NCI-H146 (cell line): ENCODE measurements at regions not wholly inside any gene's neighbourhood (a gene's known extent, or its start where the extent isn't known, plus 50 kb on each side); places are given as distances from the start of the nearest gene placed in this dataset.

ENCODE experiments used
- DNase-seq: peaks from one replicate; lab custom pipeline; 2025; lab: John Stamatoyannopoulos, UW

DNA sequence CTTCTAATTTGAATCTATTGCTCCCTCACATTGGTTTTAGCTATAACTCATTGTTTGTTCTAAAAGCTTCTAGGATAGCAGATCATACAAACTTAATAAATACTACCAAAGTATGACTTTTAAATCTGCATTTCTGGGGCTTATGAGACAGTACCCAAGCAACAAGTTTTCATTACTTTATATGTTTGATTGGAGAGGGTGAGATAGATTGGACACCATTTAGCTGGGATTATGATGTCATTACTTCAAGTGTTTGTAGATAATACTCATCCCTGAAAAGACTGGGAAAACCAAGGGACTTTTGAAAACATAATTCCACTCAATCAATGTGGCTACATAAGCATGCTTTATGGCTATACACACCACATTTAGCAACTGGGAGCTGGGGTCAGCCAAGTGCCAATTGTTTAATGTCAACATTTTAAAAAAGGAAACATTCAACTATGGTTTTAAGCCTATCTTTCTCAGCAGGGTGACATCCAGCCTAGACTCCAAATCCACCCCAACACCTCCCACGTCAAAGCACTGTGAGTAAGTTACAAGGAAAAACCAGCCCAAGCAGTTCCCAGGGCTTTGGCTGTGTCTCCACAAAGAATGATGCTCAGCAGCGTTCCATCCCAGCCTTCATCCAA, 119.9 kb downstream of the ETAA1 start:
- DNase-seq = no peak

DNA sequence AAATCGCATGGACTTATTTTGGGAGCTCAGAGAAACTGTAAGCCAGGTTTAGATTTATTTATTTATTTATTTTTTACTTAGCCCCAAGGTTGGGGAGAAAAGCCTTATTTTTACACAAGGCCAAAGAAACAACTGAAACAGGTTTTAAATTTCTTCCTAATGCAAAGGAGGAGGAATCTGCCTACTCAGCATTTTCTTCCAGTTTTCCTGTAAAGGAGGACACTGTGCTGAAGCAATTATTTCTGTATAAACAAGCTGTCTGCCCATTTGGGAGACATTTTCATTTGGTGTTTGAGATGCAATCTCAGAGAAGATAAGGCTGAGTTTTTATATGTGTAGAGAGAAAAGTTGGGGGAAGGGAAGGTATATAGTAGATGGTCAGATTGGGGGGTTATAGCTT, 125.0 kb downstream of the ETAA1 start:
- no peak for DNase-seq

DNA sequence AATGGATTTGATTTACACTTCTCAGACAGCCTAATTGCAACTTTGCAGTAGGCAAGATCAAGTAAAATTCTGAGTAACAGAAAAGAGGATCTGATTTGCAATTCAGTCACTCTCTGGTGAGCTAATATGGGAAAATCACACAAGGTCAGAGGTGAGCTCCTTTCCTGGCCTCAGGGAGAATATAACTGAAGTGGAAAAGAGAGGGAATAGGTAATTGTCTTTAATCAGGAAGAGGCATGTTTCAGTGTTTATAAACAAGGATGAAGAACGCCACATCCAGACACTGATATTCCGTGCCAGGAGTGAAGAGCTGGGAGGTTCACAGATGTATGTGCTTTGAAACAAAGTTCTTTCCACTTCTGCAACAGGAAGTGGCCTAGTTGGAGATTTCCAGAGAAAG, 127.1 kb downstream of the ETAA1 start:
- no peak for DNase-seq

DNA sequence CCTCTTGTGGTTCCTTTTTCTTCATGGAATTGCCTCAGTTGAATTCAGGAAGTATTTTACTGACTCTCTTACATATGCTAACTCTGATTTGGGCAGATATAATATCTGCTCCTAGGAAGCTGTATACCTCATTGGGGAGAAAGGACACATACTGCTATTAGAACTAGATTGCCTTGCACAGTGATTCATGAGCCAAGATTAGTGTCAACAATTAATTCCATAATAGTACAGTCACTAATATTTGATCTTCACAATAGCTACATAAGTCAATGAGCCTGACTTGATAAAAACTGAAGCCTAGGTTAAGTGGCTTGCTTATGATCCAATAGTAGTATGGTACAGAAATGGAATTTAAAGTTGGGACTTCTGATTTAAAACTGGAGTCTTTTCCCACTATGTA, 127.6 kb downstream of the ETAA1 start:
- no peak for DNase-seq

DNA sequence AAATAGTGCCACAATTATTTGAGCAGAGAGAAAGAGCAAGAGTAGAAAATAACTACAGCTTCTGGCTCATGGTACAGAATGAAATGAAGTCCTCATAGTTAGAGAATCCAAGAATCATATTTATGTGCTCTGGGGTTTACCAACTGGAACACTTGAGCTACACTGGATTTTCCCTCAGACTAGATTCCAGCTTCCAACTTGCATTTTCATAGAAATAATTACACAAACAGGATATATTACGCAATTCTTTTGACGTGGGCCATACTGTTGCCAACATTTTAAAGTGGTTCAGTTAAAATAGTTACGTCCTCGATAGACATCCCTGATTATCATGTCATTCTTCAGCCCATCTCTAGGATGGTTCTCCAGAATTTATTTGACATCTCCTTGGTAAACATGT, 129.2 kb downstream of the ETAA1 start:
- no peak for DNase-seq

DNA sequence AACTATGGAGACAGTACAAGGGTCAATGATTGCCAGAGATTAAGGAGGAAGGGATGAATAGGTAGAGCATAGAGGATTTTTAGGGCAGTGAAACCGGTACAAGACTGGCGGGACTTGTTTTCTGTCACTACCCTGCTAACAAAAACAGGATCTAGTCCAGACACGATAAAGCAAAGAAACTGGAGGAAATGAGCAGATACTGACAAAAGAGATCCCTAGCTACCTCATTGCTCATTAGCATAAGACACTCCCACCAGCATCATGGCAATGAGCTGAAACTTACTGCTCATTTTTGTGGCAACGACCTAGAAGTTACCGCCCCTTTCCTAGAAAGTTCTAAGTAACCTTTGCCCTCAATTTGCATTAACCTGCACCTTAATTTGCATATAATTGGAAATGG, 131.2 kb downstream of the ETAA1 start:
- DNase-seq = no peak

DNA sequence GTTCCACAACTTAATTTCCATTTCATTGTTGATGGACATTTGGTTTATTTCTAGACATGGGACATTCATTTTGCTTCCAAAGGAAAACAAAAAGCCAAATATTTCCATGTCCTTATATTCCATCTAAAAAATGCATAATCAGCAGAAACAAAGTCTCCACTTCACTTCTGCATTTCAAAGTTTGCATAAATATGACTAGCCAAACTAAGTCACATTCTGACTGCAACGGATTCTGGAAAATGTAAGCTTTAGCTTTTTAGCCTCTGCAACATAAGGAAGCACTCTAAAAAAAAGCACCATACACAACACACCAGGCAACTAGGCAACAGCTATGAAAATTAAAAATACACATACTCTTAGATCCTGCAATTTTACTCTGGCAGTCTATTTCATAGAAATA, 135.3 kb downstream of the ETAA1 start:
- DNase-seq = no peak

DNA sequence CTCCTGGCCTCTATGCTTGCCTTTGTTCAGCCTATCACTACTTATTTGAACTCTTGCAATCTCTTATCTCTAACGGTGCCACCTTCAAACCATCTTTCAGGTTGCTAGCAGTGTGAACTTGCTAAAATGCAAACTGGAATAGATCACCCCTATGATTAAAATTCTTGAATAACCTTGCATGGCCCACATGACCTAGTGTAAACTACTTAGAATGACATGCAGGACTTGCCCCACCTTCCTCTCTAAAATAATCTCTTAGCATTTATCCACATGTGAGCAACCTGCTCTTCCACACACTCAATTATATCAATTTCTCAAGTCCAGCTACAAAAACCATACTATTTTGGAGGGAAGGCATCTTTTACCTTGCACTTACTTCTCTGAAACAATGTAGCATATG, 137.6 kb downstream of the ETAA1 start:
- DNase-seq = no peak

DNA sequence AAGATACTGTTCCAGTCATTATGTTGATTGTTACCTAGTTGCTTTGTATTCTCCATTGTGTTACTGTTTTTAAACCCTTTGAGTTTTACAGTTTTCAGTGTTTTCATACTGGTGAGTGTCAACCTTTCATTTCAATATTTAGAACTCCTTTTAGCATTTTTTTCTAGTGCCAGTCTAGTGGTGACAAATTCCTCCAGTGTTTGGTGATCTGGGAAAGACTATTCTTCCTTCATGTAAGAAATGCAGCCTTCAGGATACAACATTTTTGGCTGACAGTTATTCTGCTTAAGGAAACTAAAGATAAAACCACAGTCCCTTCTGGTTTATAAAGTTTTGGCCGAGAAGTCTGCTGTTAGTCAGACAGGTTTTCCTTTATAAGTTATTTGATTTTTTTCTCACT, 143.8 kb downstream of the ETAA1 start:
- no peak for DNase-seq

DNA sequence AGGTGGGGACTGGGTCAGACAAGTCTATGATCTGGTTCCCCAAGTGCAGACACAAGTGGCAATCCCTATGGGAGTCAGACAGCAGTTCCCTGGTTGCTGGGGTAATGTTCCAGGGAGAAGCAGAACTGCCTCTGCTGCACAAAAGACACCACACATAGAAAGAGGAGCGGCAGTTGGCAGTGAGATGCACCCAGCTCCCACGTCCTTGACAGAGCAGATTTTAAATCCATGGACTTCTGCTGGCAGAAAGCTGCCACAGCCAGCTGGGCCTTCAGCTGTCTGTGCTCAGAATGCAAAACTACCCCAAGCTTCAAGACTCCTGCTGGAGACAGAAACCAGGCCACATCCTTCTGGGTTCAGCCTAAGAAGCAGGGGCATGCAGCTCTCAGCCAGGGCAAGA, 147.2 kb downstream of the ETAA1 start:
- no peak for DNase-seq

DNA sequence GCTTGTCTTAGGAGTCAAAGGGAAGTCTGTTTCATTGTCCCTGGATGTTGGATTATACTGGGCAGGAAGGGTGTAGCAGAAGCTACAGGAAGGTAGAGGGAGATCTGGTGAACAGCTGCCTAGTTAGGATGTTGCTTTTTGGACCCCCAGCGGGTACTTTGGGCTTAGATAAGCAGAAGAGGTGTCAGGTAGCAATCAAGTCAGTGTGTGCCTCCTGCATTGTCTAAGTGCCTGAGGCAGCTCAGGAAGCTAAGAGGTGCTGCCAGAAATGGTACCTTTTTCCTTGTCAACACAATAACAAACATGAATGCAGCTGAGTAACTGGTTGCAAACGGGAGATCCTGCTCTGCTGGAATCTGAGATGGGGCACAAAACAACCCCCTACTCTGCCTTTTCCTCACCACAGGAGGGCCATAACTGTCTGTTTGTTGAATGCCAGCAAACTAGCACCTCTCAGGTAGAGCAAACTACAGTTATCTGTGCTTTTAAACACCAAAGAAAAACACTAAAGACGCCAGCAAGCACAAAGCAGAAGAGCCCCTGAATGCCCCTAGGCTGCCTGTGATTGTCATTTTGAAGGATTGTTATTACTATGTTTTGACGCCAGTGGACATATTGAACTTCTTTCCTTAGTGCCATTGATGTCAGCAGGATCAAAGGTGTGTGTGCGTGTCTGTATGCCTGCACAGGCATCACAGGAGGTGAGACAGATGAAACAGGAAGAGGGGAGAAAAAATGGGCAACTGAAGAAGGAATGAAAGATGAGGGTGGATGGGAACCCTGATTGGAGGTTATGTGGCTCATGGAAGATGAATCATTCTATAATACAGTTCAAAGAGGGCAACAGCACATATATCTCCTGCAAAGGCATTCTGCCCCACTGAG, 151.4 kb downstream of the ETAA1 start:
- peak; percentile 1 for DNase-seq

DNA sequence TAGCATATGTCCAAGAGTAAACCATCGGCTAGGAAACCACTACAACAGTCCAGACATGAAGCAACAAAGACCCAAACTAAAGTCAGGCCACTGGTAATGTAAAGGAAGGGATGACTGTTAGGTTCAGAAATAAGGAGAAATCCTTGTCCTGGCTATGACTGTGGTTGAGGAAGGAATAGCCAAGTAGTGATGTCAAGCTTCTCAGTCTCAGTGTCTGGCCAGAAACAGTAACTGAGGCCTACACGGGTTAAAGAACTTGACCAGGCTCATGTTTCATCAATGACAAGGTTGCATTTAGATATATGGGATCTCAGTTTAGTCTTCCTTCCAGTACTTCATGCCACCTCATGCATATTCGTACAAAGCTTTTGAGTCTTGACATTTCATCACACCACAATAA, 162.0 kb downstream of the ETAA1 start:
- no peak for DNase-seq

DNA sequence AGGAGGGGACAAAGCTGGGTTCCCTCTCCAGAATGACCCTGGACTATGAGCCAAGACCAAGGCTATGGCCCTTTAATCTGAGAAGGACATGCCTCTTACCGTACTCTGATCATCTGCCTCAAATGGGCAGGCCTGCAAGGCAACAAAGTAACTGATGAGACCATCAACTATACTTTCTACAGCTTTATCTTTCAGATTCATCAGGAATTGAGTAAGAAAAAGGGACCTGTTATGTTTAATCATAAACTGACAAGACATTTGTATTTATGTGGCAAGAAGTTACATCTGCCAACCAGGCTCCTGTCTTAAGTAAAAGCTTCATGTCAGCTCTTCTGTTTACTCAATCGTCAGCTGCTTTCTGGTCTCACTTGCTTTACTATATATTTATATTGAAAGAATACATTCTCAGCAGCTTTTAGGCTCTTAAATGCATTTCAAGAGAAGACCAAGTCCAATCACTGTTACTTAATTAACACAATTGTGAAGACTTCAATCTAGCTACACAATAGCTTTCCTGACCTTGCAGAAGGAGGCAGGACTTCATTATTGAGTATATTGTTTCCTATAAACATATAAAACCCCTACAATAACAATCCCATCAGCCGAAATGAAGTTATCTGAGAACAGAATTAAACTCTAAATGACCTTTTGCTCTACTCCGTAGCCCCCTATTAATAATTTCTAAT, 163.8 kb downstream of the ETAA1 start:
- DNase-seq = no peak

DNA sequence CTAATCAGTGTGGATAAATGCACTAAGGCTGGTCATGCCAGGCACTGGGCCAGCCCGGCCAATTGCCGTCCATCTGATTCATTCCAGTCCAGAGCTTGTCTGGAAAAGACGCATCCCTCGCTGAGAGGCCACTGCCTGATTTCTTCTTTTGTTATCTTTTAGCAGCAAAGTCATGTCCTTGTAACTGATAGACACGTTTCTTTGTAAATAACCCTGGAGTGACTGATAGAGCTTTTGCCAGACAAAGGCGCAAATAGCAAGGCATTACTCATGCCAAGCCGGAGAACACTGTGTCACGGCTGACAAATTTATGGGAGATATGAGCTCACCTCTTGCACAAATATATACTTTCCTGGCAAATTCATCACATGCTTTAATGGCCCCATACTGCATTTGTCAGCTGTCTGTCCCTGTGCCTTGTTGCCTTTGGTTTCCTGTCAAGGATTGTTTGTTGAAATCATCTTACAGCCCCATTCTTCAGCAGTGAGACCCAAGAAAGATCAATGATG, 164.4 kb downstream of the ETAA1 start:
- DNase-seq = peak; percentile 1

DNA sequence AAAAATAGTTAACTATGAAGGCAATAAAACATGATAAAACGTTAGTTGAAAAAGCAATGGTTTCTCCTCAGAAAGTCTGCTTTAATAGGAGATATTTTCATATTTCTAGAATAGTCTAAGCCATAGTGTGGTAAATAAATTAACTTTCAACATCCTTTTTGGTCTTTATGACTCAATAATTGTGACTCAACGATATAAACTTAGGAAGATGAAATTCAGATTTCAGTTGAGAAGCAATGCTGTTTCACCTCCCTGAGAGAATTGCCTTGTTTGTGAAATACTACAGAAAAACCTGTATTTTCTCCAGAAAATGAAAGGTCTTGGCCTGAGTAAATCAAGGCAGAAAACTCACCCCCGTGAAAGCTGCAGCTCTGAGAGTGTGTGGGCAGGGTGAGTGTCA, 166.9 kb downstream of the ETAA1 start:
- DNase-seq = no peak

DNA sequence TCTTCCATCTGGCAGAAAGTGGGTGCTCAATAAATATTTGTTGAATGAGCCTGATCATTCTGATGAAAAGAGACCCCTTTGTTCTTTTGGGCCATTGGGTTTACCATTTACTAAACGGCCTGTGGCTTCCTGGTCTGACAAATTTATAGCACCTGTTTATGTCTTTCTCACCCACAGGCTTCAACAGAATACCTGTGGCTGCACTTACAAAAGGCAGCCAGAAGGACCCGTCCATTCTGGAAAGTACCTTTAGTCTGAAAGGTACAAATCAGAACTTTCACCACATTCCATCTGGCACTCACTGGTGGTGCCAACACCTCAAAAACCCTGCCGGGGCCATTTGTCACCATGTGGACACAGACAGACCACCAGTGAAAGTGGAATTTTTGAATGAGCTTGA, 167.5 kb downstream of the ETAA1 start:
- no peak for DNase-seq

DNA sequence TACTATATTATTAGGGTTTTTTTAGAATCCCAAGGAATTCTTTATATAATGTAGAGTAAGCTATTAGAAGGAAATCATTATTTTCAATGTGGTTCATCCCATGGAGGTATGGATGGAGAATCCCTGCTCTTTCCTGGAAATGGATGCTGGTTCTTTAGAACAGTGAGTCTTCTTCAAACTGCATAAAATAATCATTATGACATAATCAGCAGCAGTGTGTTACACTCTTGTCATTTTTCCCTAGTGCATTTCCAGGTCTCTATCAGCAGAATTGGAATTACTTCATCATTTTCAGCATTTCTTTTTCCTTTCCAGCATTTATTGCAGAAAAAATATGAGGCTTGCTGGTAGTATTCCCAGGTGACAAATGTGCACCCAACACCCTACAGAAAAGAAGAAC, 168.1 kb downstream of the ETAA1 start:
- DNase-seq = no peak

DNA sequence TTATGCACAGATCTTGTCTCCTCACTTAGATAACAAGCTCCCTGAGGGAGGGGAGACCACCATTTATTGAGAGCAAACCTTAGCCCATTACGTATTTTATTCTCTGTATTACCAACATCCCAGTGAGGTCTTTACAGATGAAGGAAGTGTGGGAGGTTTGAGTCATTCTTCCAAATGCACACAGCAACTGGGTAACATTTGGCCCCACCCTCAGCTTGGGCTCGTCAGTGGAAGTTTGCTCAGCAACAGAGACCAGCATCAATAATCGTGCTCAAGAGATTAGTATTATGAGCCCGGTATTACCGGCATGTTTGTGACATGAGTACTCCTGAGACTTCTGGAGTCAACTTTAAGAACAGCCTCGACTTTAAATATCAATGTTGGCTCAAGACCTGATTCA, 168.6 kb downstream of the ETAA1 start:
- no peak for DNase-seq

DNA sequence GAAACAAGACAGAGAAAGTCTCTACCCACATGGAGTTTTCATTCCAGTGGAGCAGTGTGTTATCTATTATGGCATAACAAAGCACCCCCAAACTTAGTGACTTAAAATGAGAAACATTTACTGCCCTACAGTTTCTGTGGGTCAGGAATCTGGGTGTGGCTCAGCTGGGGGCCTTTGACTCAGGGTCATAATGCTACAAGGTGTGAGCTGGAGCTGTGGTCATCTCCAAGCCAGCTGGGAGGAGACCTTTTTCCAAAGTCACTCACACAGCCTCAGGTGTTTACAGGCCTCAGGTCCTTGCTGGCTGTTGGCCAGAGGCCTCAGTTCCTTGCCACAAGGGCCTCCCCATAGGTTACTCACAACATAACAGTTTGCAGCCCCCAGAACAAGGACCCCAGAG, 169.2 kb downstream of the ETAA1 start:
- DNase-seq = no peak

DNA sequence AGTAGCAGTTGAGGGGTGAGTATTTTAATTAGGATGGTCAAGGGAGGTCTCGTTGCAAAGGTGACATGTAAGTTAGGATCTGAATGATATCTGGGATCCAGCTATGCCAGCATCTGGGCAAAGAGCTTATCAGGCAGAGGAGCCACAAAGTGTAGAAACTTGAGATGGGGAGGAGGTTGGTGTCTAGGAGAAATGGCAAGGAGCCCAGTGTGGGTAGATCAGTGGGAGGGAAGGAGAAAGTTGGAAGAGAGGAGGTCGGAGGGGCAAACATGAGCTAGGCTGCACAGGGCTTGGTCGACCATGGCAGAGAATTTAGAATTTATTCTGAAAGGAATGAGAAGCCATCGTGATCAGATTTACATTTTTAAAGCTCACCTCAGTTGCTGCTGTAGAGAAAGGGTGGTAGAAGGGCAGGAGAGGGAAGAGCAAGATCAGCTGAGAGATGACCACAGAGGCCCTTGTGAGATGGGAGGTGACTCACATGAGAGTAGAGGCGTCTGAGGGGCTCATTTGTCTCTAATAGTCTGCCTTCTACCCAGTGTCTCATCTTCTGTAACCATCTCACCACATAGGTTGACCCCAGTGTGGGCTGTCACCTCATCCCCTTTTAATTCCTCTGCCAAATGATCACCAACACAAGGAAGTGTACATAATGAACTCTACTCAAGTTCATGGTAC, 170.0 kb downstream of the ETAA1 start:
- no peak for DNase-seq

DNA sequence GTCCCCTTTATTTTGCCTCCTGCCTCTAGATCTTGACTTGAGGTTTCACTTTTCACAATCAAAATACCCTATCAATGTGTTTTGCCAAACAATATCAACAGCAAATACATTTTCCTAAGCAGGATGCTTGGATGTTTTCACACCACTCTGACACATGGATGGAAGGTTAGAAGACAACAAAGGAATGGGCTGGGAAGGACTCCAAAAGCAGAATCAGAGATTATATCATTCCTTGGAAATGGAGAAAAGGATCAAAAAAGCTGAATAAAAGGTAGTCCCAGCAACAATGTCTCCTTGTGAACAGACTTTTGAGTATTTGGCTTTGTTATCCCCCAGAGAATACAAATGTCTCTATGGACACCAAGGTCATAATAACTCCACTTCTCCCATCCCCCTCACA, 170.8 kb downstream of the ETAA1 start:
- DNase-seq = no peak

DNA sequence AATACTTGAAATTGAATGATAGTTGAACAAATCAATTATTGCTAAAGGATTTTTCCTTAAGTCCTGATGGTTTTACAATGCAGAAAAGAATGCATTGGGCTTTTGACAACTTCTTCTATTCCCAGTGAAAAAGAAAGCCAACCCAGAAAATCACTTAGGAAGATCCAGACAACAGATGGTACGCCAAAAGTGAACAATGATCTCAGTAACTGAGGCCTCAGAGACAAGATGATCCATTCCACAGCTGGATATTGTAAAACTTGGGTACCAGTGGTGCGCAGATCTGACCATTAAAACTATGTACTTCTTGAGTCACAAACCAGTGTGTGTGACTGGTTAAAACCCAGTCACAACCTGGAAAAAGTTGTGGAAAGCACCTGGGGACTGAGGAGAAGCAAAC, 173.5 kb downstream of the ETAA1 start:
- no peak for DNase-seq
